GM21526 (cell line): ENCODE measurements at regions not wholly inside any gene's neighbourhood (a gene's known extent, or its start where the extent isn't known, plus 50 kb on each side); places are given as distances from the start of the nearest gene placed in this dataset.

Source experiments
- ATAC-seq: cut with Tn5 transposase; IDR thresholded peaks from one replicate; pipeline ENCODE4 v1.9.1; 2021; ENCODE audit warnings: moderate library complexity; ENCODE audit not compliant: unreplicated experiment, low FRiP score

- ATAC-seq = no peak
Measured at GRCh38 chr3:30290479-30290878, 315.9 kb upstream of the TGFBR2 start.

- no peak for ATAC-seq
Measured at GRCh38 chr3:30292192-30292893, 314.1 kb upstream of the TGFBR2 start.

- no peak for ATAC-seq
Measured at GRCh38 chr3:30293621-30294240, 312.7 kb upstream of the TGFBR2 start.

GRCh38 chr3:30294241-30294667 is 312.1 kb upstream of the TGFBR2 start:
- no peak for ATAC-seq

GRCh38 chr3:30297112-30297511 is 309.3 kb upstream of the TGFBR2 start:
- ATAC-seq = no peak

- ATAC-seq = no peak
Measured at GRCh38 chr3:30299674-30300385, 306.6 kb upstream of the TGFBR2 start.

DNA sequence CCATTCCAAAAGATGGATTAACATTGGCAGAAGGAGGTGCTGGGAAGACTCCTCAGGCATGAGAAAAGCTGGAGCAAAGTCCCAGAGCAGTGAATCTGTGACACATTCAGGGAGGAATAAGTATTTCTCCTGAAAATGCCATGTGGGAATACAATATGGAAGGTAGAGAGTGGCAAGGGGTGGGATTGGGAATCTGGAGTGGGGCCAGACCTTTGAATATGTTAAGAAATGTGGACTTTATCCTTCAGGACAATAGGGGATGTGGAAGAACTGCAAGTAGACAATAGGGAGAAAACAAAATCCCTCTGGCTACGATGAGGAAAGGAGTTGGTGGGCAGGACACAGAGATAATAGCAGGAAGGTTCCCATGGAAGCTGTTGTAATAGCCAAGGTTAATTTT is 305.6 kb upstream of the TGFBR2 start:
- no peak for ATAC-seq

- no peak for ATAC-seq
Measured at GRCh38 chr3:30302027-30302426, 304.4 kb upstream of the TGFBR2 start.

DNA sequence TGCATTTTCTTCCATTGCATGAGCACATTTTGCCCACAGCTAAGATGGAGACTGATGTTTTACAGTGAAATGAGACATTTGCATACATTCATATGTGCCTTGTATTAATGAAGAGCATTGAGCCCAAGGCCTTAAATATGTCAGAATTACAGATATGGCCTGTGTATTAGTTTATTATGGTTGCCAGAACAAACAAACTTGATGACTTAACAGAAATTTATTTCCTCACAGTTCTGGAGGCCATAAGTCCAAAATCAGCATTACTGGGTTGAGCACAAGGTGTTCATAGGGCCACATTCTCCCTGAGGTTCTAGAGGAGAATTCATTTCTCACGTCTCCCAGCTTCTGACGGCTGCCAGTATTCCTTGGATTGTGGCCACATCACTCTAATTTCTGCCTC is 302.6 kb upstream of the TGFBR2 start:
- ATAC-seq = no peak

DNA sequence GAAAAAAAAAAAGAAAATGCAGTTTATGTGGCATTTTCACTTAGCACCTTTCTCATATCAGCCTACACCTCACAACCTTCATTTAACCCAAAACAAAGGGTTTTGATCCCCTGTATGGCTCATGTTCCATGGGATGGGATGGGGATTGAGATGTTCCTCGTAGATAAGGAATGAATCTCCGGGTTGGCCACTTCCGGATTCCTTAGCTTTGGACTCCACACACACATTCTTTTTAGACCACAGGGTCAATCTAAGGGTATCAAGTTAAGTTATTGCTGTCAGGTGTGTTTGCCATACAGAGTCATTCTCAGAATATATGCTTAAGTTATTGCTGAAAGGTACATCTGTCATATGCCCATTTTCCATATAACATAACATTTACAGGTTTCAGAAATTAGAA is 301.4 kb upstream of the TGFBR2 start:
- ATAC-seq = no peak

- no peak for ATAC-seq
Measured at GRCh38 chr3:30306896-30307295, 299.5 kb upstream of the TGFBR2 start.

- no peak for ATAC-seq
Measured at GRCh38 chr3:30307372-30307950, 298.9 kb upstream of the TGFBR2 start.

- no peak for ATAC-seq
Measured at GRCh38 chr3:30308131-30308530, 298.3 kb upstream of the TGFBR2 start.

DNA sequence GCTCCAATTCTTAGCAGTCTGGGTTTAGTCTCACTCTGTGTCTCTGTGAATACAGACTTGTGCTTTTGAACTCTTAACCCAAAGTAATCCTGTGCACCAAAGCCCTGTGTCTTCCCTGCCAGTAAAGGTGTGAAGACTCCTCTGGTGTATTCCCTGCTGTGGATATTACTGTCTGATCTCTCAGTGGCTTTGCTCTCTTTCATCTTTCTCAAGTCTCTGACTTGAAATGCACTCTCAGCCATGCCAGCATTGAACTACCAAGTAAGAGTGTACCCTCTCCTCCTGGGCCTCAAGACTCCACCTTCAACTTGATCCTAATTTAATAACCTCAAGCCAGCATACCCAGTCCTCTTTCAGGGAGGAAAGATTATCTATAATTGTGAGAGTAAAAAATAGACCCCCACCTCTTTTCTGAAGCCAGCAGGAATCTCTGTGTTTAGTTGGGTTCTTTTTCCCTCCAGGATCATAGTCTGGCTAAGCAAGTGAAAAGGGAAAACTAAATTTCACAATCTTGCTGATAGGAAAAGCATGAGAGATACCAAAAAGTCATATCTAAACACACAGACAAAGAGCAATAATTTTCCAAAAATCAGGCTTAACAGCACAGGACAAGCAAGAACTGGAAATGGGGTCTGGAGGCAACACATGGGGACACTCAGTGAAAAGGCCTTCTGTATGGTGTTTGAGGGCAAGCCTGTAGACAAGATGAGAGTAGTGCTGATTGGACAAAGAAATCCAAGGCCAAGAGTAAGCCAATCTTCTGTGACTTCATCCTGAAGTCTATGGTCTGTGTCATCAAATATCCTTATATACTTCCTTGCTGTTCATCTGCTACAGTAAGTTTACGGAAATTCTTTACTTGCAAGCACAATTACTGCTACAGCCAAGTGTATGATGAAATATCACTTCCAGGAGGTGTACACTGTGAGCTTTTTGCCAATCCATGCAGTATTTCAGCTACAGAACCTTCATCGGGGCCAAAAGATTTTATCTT is 296.1 kb upstream of the TGFBR2 start:
- ATAC-seq = no peak

GRCh38 chr3:30311781-30312180 is 294.6 kb upstream of the TGFBR2 start:
- ATAC-seq = no peak

GRCh38 chr3:30313840-30314239 is 292.6 kb upstream of the TGFBR2 start:
- ATAC-seq = no peak

- no peak for ATAC-seq
Measured at GRCh38 chr3:30314757-30315325, 291.6 kb upstream of the TGFBR2 start.

GRCh38 chr3:30315447-30315846 is 291.0 kb upstream of the TGFBR2 start:
- no peak for ATAC-seq

DNA sequence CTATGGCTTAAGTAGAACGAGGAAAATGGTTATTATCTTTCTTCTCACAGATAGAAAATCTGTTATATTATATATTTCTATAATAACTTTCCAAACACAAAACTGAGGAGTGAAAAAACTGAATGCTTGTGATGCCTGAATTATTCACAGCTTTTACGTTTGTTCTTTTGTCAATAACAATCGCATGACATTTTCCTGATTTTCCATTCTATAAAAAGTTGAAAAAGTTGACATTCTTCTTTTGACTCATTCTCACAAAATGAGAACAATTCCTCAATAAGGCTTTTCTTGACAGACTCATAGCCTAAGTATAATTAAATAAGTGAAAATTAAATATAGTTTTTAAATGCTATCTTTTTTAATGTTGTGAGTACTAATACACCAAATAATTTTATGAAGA is 288.8 kb upstream of the TGFBR2 start:
- ATAC-seq = no peak

DNA sequence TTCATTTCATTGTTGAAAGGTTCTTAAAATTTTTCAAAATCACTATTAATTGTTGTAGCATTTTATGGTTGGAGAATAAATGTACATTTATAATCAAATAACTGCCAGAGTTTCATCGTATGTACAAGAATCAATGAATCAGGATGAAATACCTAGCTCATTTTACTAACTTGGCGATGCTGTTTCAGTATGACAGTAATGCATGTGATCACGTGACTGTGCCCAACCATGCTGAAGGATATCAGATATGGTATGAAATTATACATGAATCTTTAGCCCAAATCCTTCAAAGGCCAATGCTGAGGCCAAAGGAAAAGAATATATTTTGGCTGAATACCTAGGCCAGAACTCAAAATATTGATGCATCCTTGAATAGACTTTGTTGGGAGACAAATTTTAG is 288.3 kb upstream of the TGFBR2 start:
- no peak for ATAC-seq
